ENCODE measurements at regions not wholly inside any gene's neighbourhood (a gene's known extent, or its start where the extent isn't known, plus 50 kb on each side); places are given as distances from the start of the nearest gene placed in this dataset.

GRCh38 chr5:3888310-3888709 lies 292.7 kb downstream of the IRX1 start:
- DNase-seq (ENCODE audit: low read depth) = no peak

GRCh38 chr5:3889412-3890142 lies 293.9 kb downstream of the IRX1 start:
- no peak for DNase-seq (ENCODE audit: low read depth)

- DNase-seq (ENCODE audit: low read depth) = no peak
Observed at GRCh38 chr5:3891113-3891512, 295.5 kb downstream of the IRX1 start.

GRCh38 chr5:3893527-3893926 lies 297.9 kb downstream of the IRX1 start:
- no peak for DNase-seq (ENCODE audit: low read depth)

- no peak for DNase-seq (ENCODE audit: low read depth)
Observed at GRCh38 chr5:3893975-3894374, 298.3 kb downstream of the IRX1 start.

- no peak for DNase-seq (ENCODE audit: low read depth)
Observed at GRCh38 chr5:3896098-3896497, 300.5 kb downstream of the IRX1 start.

- DNase-seq (ENCODE audit: low read depth) = no peak
Observed at GRCh38 chr5:3899093-3899492, 303.5 kb downstream of the IRX1 start.

GRCh38 chr5:3904584-3904983 lies 309.0 kb downstream of the IRX1 start:
- no peak for DNase-seq (ENCODE audit: low read depth)

GRCh38 chr5:3905031-3905430 lies 309.4 kb downstream of the IRX1 start:
- no peak for DNase-seq (ENCODE audit: low read depth)

GRCh38 chr5:3905521-3905920 lies 309.9 kb downstream of the IRX1 start:
- DNase-seq (ENCODE audit: low read depth) = no peak

GRCh38 chr5:3911111-3911510 lies 315.5 kb downstream of the IRX1 start:
- DNase-seq (ENCODE audit: low read depth) = no peak

- no peak for DNase-seq (ENCODE audit: low read depth)
Observed at GRCh38 chr5:3911773-3912172, 316.1 kb downstream of the IRX1 start.

- DNase-seq (ENCODE audit: low read depth) = no peak
Observed at GRCh38 chr5:3912790-3913189, 317.2 kb downstream of the IRX1 start.

GRCh38 chr5:3913279-3913678 lies 317.6 kb downstream of the IRX1 start:
- DNase-seq (ENCODE audit: low read depth) = no peak

GRCh38 chr5:3925022-3925421 lies 329.4 kb downstream of the IRX1 start:
- no peak for DNase-seq (ENCODE audit: low read depth)

- DNase-seq (ENCODE audit: low read depth) = no peak
Observed at GRCh38 chr5:3925935-3926334, 330.3 kb downstream of the IRX1 start.

GRCh38 chr5:3929799-3930198 lies 334.2 kb downstream of the IRX1 start:
- no peak for DNase-seq (ENCODE audit: low read depth)

GRCh38 chr5:3931976-3932375 lies 336.3 kb downstream of the IRX1 start:
- no peak for DNase-seq (ENCODE audit: low read depth)

- no peak for DNase-seq (ENCODE audit: low read depth)
Observed at GRCh38 chr5:3933536-3933935, 337.9 kb downstream of the IRX1 start.

GRCh38 chr5:3933966-3934365 lies 338.3 kb downstream of the IRX1 start:
- DNase-seq (ENCODE audit: low read depth) = no peak

GRCh38 chr5:3943859-3944258 lies 348.2 kb downstream of the IRX1 start:
- DNase-seq (ENCODE audit: low read depth) = no peak

GRCh38 chr5:3944930-3945329 lies 349.3 kb downstream of the IRX1 start:
- no peak for DNase-seq (ENCODE audit: low read depth)

GRCh38 chr5:3948838-3949237 lies 353.2 kb downstream of the IRX1 start:
- DNase-seq (ENCODE audit: low read depth) = no peak

- DNase-seq (ENCODE audit: low read depth) = no peak
Observed at GRCh38 chr5:3954199-3954598, 358.6 kb downstream of the IRX1 start.

- no peak for DNase-seq (ENCODE audit: low read depth)
Observed at GRCh38 chr5:3954633-3955032, 359.0 kb downstream of the IRX1 start.

Measured in non-pigmented ciliary epithelial cell (primary cell).